Transverse colon (tissue), 4 donors: ENCODE measurements at regions not wholly inside any gene's neighbourhood (a gene's known extent, or its start where the extent isn't known, plus 50 kb on each side); places are given as distances from the start of the nearest gene placed in this dataset.

ENCODE experiments used
- CTCF ChIP-seq, 5 experiments: fragments of 200-600 bp in 3 of 5; fragments of 450-650 bp in 2 of 5; sonication (generic) in 3 of 5; IDR thresholded peaks; 1 replicate in 2 of 5; 2 replicates in 3 of 5; pipeline ENCODE4 v1.5.1; 2016 to 2017; ENCODE audit warnings: antibody characterized with exemption in 5 of 5, inconsistent platforms in 3 of 5, mild to moderate bottlenecking in 2 of 5, moderate library complexity in 1 of 5
- POLR2A ChIP-seq: fragments of 450-650 bp; IDR thresholded peaks from one replicate; pipeline ENCODE4 v1.6.1; 2016; ENCODE audit warnings: antibody characterized with exemption, mild to moderate bottlenecking, moderate library complexity
- POLR2AphosphoS5 ChIP-seq, 3 donors: sonication (generic); formaldehyde crosslinking; IDR thresholded peaks; one replicate each; pipeline ENCODE4 v1.6.1; 2016; ENCODE audit warnings: antibody characterized with exemption in 3 of 3

- no peak for TF ChIP-seq CTCF (IDR thresholded peaks at IDR 0.05)
- no peak for TF ChIP-seq POLR2AphosphoS5 (IDR thresholded peaks at IDR 0.05)
- no peak for TF ChIP-seq POLR2A
These were observed 232.2 kb upstream of the SULF2 start for GRCh38 chr20:48017509-48017908.
